GM21381 (cell line): ENCODE measurements at regions not wholly inside any gene's neighbourhood (a gene's known extent, or its start where the extent isn't known, plus 50 kb on each side); places are given as distances from the start of the nearest gene placed in this dataset.
A peak's percentile ranks its signal among the peaks of the same experiment; 100 is the strongest.

ENCODE experiments used
- ATAC-seq: cut with Tn5 transposase; IDR thresholded peaks from one replicate; pipeline ENCODE4 v1.9.1; 2021; ENCODE audit warnings: mild to moderate bottlenecking, moderate library complexity; ENCODE audit not compliant: unreplicated experiment

- no peak for ATAC-seq
Observed at GRCh38 chr2:217110550-217110949, 250.7 kb upstream of the TNP1 start.

- no peak for ATAC-seq
Observed at GRCh38 chr2:217108575-217109027, 248.7 kb upstream of the TNP1 start.

DNA sequence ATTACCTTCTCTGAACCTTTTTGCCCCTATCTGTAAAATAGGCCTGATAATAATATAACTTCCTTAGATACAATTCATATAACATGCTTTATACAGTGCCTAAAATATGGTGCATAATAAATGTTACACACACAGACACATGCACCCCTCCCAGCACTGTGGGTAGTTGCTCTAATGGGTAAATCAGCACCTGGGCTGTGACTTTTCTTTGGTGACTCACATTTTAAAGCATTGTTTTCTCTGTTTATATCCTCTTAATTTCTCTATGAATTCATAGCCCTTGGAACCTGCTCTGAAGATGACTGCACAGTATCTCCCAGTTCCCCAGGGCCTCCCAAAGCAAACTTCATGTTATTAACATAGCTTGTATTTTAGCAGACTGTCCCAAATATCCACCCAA is 248.2 kb upstream of the TNP1 start:
- ATAC-seq, result no peak

DNA sequence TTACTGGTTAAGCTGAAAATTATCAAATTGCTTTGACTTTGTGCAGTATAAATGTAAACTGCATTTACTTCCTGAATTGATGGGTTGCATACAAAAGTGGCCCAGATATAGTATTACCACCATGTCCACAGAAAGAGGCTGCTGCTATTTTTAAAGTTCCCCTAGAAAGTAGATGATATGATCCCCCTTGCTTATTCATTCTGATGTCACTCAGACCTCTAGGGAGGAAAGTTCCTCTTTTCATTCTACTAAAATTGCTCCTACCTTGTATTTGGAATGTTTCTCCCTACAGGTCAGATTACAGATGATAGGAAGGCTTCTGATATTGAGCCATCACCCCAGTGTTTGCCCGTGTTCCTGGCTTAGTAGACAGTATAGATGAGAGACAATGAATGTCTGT is 247.6 kb upstream of the TNP1 start:
- ATAC-seq, result no peak

- no peak for ATAC-seq
Observed at GRCh38 chr2:217106650-217107014, 246.8 kb upstream of the TNP1 start.

- no peak for ATAC-seq
Observed at GRCh38 chr2:217105733-217106649, 246.1 kb upstream of the TNP1 start.

GRCh38 chr2:217103752-217104545 is 244.1 kb upstream of the TNP1 start:
- ATAC-seq, result no peak

GRCh38 chr2:217102956-217103355 is 243.1 kb upstream of the TNP1 start:
- ATAC-seq, result no peak

- peak; percentile 73 for ATAC-seq
Observed at GRCh38 chr2:217101972-217102371, 242.1 kb upstream of the TNP1 start.

- no peak for ATAC-seq
Observed at GRCh38 chr2:217099561-217099960, 239.7 kb upstream of the TNP1 start.

- no peak for ATAC-seq
Observed at GRCh38 chr2:217098435-217098834, 238.6 kb upstream of the TNP1 start.

DNA sequence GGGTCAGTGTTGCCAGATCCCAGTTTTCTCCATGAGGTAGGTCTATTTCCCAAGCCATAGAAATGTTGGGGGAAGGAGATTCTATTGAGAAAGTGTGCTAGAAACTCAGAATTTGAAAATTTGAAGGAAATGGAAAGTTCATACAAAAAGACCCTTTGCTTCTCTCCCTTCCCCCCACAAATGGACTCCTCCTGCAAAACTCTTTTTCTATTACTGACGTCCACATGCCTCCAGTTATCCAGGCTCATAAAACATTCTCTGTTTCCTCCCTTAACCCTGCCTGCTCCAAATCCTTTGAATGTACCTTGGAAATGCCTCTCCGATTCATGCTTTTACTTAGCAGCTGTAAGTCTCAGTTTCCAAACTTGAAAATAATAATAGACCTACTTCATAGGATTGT is 237.5 kb upstream of the TNP1 start:
- ATAC-seq, result no peak

- no peak for ATAC-seq
Observed at GRCh38 chr2:217096474-217097225, 236.8 kb upstream of the TNP1 start.

GRCh38 chr2:217095511-217096205 is 235.8 kb upstream of the TNP1 start:
- no peak for ATAC-seq

GRCh38 chr2:217092710-217093379 is 233.0 kb upstream of the TNP1 start:
- ATAC-seq, result no peak

DNA sequence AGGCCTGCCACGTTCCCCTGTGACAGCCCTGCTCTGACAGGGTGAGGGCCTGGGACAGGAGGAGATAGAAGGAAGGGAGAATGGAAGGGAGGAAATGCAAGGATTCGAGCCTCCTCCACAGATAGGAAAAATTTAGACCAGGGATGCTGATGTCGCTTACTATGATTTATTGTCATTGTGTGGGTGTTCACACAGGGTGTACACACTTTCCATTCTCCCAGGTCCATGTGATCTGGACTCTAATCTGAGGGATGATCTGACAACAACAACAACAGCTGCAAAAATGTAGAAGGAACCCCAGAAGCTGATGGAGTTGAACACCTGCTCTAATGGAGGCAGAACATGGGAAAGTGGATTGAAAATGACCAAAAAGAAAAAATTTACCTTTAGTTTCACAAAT is 231.7 kb upstream of the TNP1 start:
- ATAC-seq, result no peak

DNA sequence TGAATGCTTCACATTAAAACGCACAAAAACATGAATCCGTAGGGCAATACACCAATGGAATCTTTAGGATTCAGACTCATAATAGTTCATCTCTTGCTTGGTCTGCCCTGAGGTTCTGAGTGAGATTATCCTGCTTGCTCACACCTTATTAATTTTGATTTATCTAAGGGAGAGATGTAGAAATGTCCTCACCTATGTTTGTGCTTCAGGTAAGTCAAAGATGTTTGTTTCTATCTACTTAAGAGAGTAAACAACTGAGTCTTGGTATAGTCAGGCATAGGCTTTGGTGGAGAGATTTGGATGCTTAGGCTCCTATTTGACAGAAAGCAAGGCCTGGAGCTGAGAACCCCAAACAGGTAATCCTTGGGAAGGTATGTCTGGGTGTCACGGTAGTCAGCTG is 231.0 kb upstream of the TNP1 start:
- no peak for ATAC-seq

GRCh38 chr2:217090024-217090473 is 230.2 kb upstream of the TNP1 start:
- ATAC-seq, result peak; percentile 87

GRCh38 chr2:217086718-217087117 is 226.9 kb upstream of the TNP1 start:
- no peak for ATAC-seq

- ATAC-seq, result no peak
Observed at GRCh38 chr2:217086038-217086522, 226.2 kb upstream of the TNP1 start.
